Activated CD4-positive, alpha-beta T cell treated with anti-CD3 and anti-CD28 coated beads, Interleukin-2, amount 50 U/mL, for 24 hours (primary cell): ENCODE measurements at regions not wholly inside any gene's neighbourhood (a gene's known extent, or its start where the extent isn't known, plus 50 kb on each side); places are given as distances from the start of the nearest gene placed in this dataset.

Source experiments
- DNase-seq, 2 donors: peaks; one replicate each; pipeline ENCODE4 v3.0.0-alpha.2; 2020; ENCODE audit warnings: low read depth in 1 of 2, low spot score in 1 of 2

GRCh38 chr22:27260087-27260698 is 541.4 kb downstream of the MN1 start:
- no peak for DNase-seq

GRCh38 chr22:27262361-27262760 is 539.2 kb downstream of the MN1 start:
- DNase-seq, result no peak

DNA sequence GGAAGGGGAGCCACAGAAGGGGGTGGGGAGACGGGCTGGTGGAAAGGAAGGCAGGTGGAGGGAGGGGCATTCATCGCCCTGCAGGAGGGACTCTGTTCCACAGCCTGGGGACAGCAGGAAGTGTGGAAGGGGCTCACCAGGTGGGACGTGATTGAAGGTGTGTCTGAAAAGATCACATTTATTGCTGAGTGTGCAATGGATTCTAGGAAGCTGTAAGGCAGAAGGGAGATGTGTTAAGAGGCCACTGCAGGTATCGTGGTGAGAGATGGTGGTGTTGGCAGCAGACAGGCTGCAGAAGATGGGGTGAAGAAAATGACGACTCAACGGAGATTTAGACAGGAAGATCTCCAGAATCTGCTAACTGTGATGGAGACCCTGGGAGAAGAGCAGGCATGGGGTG is 537.4 kb downstream of the MN1 start:
- no peak for DNase-seq

DNA sequence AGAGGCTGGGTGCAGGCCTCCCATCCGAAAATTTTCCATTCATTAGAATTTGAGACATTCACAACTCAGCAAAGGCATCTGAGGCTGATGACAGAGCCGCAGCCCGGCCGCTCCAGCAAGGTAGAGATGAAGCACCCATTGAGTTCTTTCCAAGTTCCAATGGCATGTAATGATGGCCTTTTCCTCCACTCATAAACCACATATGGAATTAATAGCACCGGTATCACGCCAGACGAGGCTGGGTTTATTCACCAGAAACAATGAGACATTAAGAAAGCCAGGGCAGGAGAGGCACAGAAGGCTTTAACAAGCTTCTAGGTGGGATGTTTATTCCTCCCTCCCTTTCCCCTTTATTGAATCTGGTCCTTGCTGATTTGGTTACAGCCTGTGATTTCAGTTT is 534.4 kb downstream of the MN1 start:
- no peak for DNase-seq

DNA sequence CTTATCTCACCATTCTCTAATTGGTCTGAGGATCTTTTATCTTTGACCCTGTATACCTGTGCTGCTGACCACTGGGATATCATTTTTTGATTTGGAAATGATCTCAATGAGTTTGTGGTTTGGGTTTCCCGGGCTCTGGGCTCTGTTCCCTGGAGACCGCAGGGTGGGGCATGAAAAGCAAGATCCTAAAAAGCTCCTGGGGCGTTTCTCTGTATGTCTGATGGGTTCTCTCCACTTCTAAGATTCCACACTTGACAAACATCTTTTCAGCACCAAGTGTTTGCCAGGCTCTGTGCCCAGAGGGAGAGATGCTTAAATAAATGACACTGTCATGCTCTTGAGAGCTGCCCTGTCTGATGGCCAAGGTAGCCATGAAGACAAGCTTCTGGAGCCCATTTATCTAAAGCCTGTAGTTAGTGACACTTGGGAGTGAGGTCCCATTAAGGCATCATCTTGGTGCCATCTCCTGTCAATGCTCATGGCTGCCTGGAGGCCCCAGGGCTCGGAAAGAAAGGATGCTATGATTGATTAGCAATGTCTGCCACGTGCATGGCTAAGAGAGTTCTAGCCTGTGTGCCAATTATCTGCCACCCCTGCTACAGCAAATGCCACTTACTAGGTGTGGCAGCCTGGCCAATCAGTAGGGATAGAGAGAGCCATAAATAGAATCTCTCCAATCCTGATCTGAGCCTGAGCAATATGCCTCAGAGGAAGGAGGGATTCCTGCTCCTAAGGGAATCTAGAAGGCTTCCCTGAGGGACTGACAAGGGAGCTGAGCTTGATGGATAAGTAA is 531.6 kb downstream of the MN1 start:
- DNase-seq, result no peak

- DNase-seq, result no peak
Observed at GRCh38 chr22:27270818-27271510, 530.6 kb downstream of the MN1 start.

DNA sequence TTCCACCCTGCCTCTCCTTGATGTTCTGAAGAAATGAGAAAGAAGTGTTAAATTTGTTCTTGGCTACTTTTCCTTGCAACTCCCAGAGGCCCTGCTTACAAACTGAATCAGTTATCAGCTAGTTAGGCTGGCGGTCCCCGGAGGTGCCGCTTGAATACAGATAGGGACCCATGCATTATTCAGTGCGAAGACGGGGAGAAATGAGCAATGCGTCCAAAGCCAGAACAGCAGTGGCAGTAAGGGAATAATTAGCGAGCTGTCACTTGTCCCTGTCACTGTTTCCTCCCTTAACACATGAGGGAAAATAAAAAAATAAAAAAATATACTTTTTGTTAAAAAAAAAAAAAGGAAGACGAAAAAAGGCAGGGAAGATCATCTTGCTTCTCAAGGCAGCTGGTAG is 528.1 kb downstream of the MN1 start:
- no peak for DNase-seq

- DNase-seq, result no peak
Observed at GRCh38 chr22:27273853-27274252, 527.7 kb downstream of the MN1 start.

- DNase-seq, result no peak
Observed at GRCh38 chr22:27274770-27275449, 526.6 kb downstream of the MN1 start.

GRCh38 chr22:27278946-27279345 is 522.6 kb downstream of the MN1 start:
- no peak for DNase-seq

DNA sequence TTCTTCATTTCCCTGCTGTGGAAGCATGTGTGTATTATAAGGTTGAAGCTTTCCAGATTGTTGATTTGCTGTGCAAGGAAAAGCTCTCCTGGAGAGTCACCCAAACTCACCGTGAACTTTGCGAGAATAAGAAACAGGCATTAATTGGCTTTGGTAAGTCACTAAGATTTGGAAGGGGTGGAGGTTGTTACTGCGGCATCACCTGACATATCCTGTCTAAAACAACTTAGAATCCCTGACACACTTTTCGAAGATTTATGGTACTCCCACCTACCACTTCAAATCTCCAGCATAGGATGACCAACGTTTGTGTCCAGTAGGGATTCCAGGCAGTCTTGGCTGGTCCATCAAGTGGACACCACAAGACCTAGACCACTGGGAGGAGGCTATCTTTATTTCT is 518.3 kb downstream of the MN1 start:
- no peak for DNase-seq

GRCh38 chr22:27283714-27284113 is 517.8 kb downstream of the MN1 start:
- DNase-seq, result no peak

GRCh38 chr22:27284324-27284723 is 517.2 kb downstream of the MN1 start:
- DNase-seq, result no peak

GRCh38 chr22:27286711-27287110 is 514.8 kb downstream of the MN1 start:
- no peak for DNase-seq

DNA sequence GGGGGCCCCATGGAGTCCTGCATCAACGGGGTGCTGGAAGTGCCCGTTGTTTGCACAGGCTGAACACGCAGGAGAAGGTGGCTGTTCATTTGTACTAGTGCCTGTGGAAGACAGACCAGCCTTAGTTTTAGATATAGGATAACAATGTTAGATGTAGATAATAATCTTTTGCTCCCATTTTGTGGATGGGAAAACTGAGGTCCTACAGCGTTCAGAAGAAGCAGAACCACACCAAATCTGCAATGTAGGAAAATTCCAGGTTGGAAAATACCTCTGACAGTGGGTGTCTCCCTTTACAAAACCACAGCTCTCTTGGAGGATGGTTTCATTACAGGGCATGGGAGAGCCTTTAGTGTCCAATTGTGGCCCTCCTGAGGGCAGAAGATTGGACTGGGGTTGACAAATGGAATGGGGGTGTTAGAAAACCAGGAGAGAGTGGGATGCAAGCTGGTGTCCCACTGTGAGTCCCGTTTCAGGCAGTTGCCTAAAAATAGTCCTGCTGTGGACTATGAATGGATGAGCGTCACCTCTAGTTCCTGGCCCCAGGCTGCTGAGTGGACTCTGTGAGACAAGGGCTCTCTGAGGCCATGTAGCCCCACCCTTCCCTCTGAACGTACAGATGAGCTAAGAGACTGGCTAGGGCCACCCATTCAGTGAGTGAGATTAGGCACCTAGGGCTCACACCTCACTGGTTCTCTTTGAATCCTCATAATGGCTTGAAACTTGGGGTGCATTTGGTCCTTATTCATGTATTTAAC is 508.8 kb downstream of the MN1 start:
- DNase-seq, result no peak

DNA sequence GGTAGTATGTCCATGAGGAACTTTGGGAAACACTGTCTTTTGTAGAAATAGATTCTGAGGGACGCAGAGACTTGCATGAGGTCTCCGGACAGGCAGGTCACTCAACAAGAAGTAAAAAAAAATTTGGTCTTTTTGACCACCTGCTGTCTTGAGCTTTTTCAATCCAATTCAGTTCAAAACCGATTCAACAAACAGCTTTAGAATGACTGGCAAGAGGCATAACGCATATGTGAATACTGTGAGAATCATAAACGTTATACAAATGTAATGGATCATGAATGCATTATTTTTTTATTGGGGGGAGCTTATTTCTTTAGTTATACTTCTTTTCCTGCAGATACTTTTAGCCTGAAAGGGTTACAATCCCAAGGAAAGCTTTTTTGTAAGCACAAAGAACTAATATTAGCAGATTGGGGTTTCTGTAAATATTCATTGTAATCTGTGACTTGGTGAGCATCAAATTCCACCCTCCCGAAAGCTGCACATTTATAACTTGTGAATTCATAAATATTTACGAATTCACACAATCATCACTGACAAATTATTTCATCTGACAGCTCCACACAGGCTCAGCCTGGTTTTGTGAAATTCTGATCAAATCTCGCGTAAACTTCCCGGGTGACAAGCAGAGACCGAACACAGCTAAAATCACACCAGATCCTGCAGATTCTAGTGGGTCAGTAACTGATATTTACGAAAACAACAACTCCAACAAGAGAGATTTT is 507.7 kb downstream of the MN1 start:
- DNase-seq, result no peak

DNA sequence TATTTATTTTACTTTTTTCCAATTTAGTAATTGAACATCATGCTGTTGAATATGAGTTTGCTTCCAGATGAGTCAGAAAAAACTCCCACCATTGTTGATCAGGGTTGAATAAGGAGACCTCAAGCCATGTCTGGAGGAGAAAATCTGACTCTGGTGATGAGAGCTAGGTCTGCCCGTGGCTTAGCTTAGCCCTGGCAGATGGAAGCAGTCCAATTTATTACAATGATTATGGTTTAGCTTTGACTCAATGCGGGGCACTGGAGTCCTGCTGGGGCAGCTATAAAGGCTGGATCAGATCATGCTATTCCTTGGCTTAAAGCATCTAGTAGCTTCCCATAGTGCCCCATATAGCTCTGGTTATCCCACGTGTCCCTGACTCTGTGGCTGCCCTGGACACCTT is 506.5 kb downstream of the MN1 start:
- DNase-seq, result no peak

DNA sequence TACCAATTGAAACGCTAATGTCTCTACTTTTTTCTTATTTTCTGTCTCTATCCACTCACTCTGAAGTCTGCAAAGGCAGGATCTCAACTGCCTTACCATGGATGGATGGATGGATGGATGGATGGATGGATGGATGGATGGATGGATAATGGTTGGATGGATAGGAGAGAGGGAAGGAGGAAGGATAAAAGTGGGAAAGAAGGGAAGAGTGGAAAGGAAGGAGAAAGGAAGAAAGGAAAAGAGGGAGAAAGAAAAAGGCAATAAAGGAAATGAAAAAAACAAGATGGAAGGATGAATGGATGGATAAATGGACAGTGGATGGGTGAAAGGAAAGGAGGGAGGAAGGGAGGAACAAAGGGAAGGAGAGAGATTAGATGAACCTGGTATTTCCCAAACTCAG is 506.0 kb downstream of the MN1 start:
- DNase-seq, result no peak

DNA sequence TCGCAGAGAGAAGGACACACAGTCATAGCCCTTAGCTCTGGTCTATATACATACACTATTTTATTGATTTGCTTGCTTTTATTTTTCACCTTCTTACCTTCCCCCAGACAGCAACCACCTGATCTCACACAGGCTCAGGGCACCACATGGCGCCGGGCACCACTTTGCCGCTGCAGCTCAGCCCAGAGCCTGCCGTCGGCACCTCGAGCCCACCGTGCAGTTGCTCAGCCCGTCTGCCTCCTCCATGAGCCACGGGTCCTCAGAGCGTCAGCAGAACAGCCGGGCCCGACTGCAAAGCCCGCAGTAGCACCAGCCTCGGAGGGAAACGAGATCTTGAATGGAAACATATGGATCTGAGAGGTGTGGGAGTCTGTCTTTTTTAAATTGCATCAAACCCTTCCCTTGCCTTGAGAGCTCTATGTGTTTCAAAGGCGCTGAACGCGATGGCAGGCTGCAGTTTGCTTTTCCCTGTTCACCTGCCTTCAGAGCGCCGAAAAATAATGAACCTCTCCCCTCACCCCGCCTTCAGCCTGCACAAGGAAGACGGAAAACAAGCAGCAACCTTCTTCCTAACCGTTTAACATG is 505.4 kb downstream of the MN1 start:
- no peak for DNase-seq

DNA sequence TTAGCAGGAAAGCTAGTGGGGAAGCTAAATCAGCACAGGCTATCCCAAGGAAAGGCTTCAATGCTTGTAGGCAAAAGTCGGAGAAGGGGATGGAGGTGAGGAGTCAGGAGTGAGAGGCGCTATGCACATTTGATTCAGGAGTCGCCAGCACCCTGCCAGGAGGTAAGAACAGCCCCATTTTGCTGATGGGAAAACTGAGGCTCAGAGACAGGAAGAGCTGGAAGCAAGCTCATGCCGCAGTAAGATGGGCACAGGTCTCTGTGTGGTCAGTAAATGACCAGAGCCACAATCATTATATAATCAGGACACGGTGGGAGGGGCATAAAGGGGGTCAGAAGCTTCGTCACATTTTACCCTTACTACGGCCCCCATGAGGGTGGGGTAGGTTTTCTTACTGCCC is 504.4 kb downstream of the MN1 start:
- no peak for DNase-seq
